NCI-H446 treated with DMSO at 0.1 percent for 48 hours (cell line): ENCODE measurements at regions not wholly inside any gene's neighbourhood (a gene's known extent, or its start where the extent isn't known, plus 50 kb on each side); places are given as distances from the start of the nearest gene placed in this dataset.
"Not testable (repeated sequence)": the region's sequence is repeated elsewhere in the genome, so short reads cannot be mapped to it uniquely, and the experiment has no call there.

ENCODE experiments used
- DNase-seq: peaks from one replicate; lab custom pipeline; 2025; lab: John Stamatoyannopoulos, UW

DNA sequence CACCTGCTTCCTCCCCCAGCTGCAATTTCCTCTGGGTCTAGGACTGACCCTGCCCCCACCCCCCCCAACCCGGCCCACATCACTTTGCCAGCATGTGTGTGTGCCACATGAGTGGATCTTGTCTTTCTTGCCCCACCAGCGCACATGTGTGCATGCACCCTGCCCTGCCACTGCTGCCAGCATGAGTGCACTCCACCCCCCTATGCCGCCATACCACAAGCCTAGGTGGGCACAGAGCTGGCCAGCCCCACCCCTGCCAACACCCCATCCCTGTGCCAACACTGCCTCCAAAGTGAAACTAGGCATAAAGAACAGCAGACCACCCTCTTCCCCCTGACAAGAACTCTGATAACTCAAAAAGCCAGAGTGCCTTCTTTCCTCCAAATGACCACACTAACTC is 296.3 kb upstream of the SGO1 start:
- DNase-seq: no peak

DNA sequence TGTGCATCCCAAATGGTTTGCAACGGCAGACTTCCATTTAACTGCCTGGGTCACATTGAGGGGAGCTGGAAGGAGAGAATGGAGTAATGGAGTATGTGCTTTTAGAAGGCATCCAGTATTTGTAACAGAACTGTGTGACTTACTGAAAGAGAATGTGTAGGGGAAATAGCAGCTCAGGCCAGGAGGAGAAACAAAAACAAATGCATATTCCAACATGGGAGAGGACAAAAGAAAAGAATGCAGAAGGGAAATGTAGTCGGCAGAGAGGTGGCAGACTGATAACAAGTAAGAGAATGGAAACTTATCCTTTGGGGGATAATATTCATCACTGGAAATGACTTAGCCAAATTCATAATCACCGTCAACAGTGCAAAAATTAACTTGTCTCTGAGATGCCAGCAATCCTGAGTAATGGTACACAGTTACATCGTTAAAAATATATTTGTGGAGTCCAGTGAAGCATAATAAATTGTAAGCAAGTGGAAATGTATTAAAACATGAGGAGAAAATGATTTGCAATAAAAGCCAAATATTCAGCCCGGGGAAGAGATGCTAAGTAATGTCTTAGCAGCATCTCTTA is 294.9 kb upstream of the SGO1 start:
- DNase-seq: no peak

DNA sequence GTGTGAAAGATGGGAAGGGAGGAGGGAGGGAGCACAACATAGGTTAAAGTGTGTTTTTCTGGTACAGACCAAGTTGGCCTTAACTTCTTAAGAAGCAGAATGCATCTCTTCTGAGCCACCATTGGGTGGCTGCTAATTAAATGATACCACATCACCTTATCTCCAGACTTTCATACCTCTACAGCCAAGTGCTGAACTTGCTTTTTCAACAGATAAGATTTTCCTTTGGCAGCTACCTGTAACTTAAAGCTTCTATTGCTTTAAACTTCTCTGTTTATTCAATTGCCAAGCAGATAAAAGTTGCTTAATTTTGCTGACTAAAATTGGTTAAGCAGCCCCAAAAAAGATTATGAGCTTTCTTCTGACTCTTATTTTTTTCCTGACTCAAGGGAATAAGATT is 292.4 kb upstream of the SGO1 start:
- no peak for DNase-seq

DNA sequence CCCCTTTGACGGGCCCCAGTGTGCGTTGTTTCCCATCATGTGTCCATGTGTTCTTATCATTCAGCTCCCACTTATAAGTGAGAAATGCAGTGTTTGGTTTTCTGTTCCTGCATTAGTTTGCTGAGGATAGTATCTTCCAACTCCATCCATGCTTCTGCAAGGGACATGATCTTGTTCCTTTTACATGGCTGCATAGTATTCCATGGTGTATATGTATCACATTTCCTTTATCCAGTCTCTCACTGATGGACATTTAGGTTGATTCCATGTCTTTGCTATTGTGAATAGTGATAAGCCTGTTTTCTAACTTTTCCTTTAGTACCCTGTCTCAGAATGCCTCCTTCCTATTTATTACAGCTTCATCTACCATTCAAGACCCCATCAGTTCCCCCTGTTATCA is 278.2 kb upstream of the SGO1 start:
- DNase-seq: not testable (repeated sequence)

DNA sequence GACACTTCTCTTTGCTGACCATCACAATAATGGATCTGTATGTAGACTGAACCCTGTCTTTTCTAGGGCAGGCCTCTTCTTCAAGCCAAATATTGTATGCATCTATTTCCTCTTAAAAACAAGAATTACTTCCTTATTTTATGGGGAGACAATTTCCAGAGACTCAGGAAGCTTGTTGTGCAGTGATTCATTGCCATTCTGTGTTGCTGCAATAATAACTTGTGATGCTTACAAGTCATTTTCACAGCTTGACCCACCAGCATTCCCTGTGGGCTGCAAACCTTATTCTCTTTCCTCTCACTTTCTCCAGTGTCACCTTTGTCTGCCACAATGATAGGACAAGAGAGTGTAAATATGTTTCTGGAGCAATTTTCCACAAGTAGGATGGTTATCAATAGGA is 276.7 kb upstream of the SGO1 start:
- DNase-seq: no peak

DNA sequence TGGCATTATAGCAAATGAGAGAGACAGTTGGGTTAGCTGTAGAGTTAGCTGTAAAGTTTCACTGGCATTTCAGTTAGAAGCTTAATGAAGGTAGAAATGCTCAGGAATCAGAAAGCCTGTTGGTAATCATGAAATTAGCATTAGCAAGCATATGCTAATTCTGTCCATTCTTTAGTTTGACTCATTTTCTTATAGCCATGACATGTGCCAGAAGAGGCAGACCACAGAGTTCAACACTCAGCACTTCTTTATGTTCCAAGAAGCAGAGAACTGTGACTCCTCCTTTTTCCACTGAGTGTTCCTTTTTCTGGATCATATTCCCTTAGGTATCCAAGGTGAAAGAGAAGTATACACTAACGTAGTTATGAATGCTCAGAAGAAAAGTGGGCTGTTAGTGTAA is 276.2 kb upstream of the SGO1 start:
- DNase-seq: no peak

DNA sequence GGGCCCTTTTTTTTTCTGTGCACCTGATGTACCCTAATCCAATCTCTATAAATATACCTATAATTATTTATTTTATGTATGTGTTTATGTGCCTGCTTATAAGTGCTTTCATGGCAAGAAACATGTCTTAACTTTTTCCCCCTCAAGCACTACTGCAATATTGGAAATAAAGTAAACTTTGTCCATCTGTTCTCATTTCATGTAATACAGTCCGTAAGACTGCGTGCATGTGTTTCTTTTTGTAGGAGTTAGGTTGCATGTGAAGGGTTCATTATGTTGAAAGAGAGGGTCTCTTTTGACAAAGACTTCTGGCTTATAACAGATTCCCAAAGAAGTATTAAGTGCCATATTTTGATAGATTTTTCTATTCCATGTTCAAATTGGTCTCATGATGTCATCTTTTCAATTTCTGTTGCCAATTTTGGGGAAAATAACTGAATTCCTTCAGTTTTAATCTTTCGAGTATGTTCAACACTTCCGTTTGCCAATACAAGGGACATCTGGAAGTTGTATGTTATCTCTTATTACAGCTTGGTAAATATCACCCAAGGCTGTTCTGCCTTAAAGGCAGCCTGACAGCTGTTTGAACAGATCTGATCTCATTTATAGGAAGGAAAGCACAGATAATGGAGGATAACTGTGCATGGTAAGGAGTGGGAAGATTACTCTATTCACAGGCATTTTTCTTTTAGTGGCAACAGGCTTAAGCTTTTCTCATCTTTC is 273.1 kb upstream of the SGO1 start:
- DNase-seq: no peak

DNA sequence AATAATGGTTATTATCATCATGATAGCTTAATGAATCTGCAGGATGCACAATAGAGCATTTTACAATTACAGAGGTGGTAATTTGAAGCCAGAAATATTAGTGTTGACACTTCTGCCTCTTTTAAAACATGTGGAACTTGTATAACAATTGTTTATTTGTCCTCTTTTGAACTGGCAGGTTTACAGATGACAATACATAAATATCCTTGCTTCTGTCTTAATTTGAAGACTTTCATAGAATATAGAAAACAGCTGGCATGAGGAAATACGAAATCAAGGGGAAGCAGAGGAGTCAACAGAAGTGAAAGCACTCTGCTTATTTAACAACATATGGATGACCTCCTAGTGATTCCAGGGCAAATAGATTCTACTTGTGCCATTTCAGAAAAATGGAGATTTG is 270.5 kb upstream of the SGO1 start:
- no peak for DNase-seq

DNA sequence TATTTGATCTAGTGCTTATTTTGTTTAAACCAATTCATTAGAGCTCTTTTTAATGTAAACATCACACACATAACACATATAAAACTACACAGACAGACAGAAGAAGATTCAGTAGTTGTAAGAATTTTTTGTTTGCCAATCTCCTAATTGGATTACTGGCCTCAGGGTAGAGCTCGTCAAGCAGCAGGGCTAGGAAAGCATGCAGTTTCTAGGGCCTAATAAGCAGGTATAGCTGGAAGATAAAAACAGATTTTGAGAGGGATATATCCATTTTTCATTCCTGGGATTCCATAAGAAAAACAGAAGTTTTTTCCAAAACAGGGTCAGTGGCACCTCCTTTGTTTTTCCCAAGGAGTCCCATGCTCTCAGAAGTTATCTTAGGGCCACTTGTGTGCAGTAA is 265.2 kb upstream of the SGO1 start:
- no peak for DNase-seq

DNA sequence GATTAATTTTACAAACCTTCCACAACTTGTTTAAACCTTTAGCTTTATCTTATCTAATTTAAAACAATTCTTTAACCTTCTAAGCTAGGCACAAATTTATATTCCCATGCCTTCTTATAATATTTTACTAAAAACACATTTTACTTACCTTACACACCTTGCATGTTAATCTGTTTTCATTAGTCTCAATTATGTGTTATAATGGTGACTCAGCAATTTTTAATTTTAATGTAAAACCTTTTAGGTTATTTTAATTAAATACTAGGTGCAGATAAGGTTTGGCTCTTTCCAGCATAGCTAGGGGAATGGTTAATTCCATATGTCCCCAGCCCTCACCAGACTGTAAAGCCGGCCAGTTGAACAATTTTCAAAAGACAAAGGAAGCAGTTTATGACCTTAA is 264.6 kb upstream of the SGO1 start:
- no peak for DNase-seq

DNA sequence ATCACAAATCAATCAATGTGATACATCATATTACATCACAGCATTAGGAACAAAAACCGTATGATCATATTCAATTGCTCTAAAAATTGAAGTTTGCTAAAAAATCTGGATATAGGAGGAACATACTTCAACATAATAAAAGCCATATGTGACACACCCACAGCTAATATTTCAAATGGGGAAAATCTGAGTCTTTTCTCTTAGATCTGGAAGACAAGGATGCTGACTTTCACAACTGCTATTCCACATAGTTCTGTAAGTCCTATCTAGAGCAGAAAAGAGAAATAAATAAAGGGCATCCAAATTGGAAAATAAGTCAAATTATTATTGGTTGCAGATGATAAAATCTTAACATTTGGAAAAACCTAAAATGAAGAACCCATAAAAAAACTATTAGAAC is 256.8 kb upstream of the SGO1 start:
- no peak for DNase-seq

DNA sequence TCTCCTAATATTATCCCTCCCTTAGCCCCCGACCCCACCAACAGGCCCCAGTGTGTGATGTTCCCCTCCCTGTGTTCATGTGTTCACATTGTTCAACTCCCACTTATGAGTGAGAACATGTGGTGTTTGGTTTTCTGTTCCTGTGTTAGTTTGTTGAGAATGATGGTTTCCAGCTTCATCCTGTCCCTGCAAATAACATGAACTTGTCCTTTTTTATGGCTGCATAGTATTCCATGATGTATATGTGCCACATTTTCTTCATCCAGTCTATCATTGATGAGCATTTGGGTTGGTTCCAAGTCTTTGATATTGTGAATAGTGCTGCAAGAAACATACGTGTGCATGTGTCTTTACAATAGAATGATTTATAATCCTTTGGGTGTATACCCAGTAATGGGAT is 241.3 kb upstream of the SGO1 start:
- not testable (repeated sequence) for DNase-seq

DNA sequence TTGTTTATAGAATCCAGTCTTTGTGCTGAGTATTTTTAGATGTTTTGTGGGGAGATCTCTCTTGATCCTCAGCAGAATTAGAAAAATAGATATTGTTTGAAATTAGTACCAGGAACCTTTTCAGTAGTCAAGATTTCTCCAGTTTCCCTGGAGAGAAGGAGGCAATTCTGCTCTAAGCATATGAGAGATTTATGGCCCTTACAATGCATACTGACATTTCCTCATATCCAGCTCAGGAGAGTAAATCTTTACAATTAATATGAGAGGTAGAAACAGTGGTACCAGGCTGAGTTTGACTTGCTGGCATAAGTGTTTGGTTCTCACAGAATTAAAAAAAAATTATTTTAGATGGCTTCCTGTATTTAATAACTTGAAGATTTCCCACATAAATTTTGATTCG is 239.1 kb upstream of the SGO1 start:
- no peak for DNase-seq

DNA sequence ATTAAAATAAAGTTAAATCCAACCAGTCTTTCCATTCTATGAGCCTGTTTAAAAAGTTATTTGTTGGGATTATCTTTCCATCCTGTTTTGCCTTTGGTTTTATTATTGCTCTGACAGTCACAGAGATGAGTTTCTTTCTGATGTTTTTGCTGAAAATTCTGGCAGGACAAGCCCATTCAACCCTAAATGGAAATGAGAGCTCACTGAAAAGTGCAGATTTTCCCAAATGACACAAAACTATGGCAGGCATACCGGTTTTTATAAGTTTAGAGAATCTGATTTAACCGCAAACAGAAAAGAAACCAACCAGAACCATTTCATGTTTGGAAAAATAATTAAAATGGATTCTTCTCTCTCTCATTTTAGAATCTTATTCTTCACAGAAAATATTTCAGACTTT is 238.1 kb upstream of the SGO1 start:
- DNase-seq: no peak

DNA sequence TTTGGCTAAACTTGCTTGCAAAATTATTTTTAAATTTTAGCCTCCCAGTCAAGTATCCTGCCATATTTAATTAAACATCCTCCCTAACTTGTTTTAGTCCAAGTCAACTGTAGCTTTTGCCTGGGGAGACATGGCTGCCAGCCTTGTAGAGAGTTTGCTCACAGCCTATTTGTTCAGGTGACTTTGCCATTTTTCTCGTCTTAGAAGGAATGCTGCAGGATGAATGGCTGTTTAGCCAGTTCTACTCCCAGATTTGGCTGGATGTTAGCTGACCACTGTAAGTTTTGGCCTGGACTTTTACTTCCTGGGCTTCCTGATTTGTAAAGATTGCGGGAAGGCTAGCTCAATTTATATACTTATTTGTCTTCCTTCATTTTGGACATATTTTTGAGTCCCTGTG is 236.4 kb upstream of the SGO1 start:
- DNase-seq: no peak

DNA sequence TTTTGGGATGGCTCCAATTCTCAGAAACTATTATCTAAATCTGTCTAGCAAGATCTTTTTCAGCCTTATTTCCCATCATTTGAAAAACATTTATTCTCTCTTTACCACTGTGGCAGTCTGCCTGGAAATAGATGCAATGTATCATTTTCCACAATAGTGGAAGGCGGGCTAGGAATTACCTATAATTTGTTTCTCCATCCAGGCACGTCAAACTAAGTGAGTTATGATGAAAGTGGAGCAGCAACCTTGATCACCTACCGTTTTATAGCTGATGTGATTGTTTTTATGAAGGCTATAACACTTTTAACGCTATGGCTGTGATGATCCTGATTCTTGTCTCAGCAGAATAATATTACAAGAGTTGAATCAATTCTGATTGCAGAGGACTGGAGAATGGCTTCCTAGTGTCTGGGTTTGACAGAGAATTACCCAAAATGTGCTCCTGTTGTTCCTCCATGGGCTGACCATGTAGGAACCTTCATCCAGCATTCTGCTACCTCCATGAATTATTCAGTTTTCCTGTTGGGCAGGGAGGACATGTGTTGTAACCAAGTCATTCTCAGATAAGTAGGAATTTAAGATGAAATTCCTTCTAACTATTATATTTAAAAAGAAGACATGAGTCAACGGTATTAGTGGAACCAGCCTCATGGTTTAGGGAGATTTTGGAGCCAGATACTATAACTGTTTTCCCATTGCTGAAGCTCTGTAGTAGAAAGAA is 231.5 kb upstream of the SGO1 start:
- no peak for DNase-seq

DNA sequence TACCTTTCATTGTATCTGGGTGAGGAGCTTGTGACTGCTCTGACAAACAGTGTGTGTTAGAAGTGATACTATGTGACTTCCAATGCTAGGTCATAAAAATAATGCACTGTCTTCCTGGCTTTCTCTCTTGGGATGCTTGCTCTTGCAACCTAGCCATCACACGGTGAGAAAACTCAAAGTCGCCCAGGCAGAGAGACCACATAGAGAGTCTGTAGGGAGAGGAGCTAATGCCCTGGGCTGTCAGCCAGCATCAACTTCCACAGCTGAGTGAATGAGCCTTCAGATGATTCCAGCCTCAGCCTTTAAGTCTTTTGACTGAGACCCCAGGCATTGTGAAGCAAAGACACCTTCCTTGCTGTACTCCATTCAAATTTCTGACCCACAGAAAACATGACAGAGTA is 220.6 kb upstream of the SGO1 start:
- no peak for DNase-seq

DNA sequence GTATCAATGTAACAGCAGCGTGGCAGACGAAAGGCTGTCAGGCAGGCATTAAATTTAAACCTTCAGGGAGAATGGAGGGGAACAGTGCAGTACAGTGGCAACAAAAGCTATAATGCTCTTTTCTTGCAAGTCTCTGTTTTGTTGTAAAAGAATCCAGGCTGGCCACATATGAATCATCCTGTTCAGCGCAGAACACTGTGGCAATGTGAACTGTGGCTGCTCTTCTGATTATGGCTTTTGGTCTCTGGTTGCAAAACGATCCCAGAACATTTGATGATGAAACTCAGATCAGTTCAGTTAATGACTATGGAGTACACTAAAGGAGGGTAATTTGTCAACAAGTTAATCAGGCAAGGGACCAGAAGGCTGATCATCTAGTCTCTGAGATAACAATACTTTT is 219.7 kb upstream of the SGO1 start:
- DNase-seq: no peak

DNA sequence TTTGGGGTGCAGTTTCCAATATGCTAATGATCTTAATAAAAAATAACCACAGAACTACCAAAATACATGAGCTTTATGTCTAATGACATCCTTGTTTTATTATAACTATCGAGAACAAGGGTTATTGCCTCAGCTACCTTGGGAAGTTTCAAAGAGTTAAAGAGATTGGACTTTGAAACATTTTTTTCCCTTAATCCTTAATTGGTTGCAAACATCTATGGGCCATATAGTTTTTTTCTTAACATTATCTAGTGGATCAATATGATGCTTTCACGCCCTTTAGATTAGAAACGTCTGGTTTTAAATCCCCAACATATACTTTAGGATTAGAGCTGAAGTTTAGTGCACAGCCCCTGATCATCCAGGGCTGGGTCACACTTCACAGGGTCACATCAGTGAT is 219.2 kb upstream of the SGO1 start:
- no peak for DNase-seq

DNA sequence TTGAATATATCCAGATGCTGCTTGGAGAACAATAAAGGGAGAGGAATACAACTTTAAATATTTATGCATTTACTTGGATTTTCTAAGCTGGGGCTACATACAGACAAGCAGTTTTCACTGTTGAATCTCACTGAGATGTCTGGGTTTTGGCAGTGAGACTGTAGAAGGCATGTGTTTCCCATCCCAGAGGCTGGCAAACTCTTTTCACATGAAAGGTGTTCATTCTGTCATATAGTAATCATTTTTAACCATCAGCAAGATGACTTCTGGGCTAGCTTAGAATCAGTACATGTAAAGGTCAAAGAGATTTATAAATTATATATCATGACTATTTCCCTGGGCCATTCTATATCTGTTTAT is 218.7 kb upstream of the SGO1 start:
- DNase-seq: no peak

DNA sequence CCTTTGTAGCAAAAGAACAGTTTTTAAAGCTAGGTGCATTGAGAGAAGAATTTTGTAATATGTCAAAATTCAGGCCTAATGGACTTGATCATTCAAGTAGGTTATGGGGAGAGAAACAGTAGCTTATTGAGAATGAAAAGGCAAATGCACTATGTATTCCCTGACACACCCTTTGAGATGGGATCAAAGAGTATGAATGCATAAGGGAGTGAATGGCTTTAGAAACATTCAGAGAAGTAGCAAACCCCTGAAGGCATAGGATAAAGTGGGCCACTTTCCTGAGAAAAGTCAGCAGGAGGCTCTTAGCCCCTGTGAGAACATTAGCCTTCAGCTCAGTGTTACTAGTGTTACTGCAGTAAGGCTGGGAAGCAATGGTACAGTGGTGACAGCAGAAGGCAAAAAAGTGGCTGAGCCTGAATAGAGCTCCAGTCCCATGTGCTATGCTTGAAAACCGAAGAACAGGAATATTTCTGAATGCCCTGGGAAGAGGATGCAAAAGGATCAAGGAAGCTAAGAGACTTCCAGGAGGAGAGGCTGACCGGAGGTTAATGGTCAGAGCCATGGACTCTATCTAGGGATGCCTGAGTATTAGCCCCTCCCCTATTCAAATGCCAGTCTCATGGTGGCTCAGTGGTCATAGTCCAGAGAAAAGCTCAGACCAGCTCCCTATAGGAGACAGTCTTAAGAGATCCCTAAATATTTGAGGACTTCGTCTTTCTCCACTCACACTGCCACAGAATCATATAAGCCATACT is 218.2 kb upstream of the SGO1 start:
- no peak for DNase-seq

DNA sequence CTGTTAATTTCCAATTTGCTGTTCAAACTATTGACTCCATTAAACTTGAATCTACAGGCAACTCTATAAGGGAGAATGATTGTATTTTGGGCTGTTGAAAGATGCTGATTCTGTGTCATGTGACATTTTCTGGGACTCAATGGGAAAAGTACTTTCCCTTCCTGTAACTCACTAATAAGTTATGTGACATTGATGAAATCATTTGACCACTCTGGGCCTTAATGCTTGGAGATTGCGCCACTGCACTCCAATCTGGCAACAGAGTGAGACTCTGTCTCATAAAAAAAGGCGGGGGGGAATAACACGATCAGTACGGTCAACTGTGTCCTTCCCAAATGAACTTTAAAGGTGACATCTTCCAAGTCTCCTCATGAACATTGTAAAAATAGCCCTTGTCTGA is 215.2 kb upstream of the SGO1 start:
- no peak for DNase-seq

DNA sequence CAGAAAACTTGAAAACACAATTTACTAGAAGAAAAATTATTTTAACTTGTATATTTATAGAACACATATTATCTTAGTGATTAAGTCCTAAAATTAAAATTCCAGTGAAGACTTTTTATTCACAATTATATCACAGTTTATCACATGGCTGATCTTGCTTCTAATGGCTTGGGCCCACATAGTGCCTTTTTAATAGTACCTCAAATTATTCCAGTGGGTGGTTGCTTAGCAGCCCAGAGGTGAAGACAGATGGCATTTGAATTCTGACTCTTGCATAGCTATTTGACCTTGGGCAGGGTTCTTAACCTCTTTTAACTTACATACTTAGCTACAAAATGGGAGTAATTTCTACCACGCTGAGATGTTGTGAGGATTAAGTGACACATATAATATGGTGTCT is 214.7 kb upstream of the SGO1 start:
- no peak for DNase-seq
